NCI-H446 (cell line): ENCODE measurements at regions not wholly inside any gene's neighbourhood (a gene's known extent, or its start where the extent isn't known, plus 50 kb on each side); places are given as distances from the start of the nearest gene placed in this dataset.
"Not testable (repeated sequence)": the region's sequence is repeated elsewhere in the genome, so short reads cannot be mapped to it uniquely, and the experiment has no call there.

Experiments
- DNase-seq, 2 experiments: peaks; one replicate each; lab custom pipeline; 2025; lab: John Stamatoyannopoulos, UW

GRCh38 chr11:71721840-71722239, 111.2 kb upstream of the DEFB108B start:
- not testable (repeated sequence) for DNase-seq

- DNase-seq = not testable (repeated sequence)
These were observed 109.0 kb upstream of the DEFB108B start for GRCh38 chr11:71723991-71724390.

DNA sequence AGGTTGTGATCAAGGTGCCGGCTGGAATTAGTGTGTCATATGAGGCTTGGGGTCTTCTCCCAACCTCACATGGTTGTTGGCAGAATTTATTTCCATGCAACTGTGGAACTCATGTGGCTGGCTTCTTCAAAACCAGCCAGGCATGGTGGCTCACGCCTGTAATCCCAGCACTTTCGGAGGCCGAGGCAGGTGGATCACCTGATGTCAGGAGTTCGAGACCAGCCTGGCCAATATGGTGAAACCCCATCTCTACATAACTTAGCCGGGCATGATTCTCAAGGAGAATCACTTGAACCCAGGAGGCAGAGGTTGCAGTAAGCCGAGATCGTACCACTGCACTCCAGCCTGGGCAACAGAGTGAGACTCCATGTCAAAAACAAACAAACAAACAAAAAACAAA, 102.3 kb upstream of the DEFB108B start:
- DNase-seq = not testable (repeated sequence)

DNA sequence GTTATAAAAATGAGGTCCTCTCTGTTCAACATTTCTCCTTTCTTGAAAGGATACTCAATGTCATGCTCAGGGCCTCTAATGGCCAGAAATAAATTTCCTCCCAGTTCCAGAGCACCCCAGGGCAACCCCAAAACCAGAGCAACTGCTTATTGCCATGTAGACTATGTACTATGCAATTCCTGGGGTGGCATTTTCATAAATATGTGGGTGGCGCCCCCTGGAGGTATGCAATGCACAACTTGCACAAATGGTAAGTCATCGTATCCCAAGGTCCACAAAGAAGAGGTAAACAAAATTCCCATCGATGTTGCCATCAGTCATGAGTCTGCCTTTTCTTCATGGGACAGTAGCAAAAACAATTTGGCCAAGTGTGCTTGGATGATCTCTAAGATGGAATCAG, 98.6 kb upstream of the DEFB108B start:
- not testable (repeated sequence) for DNase-seq

DNA sequence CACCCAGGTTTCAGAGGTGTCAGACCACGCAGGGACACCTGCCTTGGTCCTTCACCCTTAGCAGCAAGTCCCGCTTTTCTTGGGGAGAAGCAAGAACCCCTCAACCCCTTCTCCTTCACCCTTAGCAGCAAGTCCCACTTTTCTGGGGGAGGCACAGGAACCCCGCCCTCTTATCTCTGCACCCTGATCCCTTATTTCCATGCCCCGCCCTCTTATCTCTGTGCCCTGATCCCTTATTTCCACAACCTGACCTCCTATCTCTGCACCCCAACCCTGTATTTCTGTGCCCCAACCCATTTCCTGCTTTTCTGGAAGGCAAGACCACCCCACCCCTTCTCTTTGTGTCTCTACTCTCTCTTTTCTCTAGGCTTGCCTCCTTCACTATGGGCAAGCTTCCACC, 94.7 kb upstream of the DEFB108B start:
- DNase-seq = not testable (repeated sequence)

- DNase-seq = not testable (repeated sequence)
These were observed 89.6 kb upstream of the DEFB108B start for GRCh38 chr11:71743385-71743784.

GRCh38 chr11:71745656-71746055, 87.3 kb upstream of the DEFB108B start:
- not testable (repeated sequence) for DNase-seq

DNA sequence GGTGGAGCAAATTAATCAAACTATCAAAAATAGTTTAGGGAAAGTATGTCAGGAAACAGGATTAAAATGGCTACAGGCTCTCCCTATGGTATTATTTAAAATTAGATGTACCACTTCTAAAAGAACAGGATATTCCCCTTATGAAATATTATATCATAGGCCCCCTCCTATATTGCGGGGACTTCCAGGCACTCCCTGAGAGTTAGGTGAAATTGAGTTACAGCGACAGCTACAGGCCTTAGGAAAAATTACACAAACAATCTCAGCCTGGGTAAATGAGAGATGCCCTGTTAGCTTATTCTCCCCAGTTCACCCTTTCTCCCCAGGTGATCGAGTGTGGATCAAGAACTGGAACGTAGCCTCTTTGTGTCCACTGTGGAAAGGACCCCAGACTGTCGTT, 86.7 kb upstream of the DEFB108B start:
- DNase-seq = not testable (repeated sequence)

- not testable (repeated sequence) for DNase-seq
These were observed 83.9 kb upstream of the DEFB108B start for GRCh38 chr11:71748965-71749620.

GRCh38 chr11:71750908-71751307, 82.1 kb upstream of the DEFB108B start:
- not testable (repeated sequence) for DNase-seq

DNA sequence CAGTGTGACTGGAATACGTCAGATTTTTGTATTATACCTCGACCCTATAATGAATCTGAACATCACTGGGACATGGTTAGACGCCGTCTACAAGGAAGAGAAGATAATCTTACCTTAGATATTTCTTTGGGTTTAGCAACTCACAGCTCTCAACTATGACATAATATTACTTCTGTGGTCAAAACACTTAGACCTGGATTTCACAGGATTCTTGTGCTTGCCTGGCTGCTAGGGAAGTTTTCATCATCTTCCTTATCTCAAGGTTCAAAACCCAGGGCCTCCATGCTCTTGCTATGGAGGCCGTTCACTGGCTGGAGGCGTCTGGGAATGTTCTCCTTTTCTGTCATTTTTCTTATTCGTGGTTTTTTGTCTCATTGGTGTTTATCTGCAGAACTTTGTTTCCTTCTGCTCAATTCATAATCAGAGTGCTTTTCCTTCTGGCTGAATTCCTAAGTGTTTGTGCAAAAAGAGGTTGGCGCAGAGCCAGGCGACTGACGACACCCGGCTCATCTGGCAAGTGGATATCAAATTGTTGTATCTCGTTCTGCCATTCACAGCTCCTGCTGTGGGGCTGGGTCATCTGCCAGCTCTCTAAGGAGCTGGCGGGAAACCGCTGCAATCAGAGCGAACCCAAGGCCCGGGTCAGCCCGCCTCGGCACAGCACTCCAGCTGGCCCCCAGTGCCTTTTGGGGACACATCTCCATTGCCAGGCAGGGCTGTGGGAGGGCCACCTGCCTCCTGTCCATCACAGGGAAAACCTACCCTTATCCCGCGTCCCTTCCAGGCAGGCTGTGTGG, 68.1 kb upstream of the DEFB108B start:
- DNase-seq = peak in 1 of 2 experiments; percentile 22

- DNase-seq = not testable (repeated sequence)
These were observed 66.0 kb upstream of the DEFB108B start for GRCh38 chr11:71767016-71767415.

DNA sequence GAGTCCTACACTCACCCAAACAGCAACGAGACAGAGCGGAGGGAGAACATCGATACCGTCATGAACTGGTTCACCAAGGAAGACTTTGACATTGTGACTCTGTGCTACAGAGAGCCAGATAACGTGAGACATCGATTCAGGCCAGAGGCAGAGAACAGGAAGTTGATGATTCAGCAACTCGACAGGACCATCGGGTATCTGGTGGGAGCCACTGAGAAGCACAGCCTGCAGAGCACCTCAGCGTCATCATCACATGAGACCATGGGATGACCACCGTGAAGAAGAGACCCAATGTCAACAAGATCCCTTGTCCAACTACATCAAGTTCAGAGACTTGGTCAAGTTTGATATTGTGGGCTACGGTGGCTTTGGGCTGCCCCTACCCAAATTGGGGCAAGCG, 60.8 kb upstream of the DEFB108B start:
- not testable (repeated sequence) for DNase-seq

- no peak for DNase-seq
These were observed 58.3 kb upstream of the DEFB108B start for GRCh38 chr11:71774603-71775222.

DNA sequence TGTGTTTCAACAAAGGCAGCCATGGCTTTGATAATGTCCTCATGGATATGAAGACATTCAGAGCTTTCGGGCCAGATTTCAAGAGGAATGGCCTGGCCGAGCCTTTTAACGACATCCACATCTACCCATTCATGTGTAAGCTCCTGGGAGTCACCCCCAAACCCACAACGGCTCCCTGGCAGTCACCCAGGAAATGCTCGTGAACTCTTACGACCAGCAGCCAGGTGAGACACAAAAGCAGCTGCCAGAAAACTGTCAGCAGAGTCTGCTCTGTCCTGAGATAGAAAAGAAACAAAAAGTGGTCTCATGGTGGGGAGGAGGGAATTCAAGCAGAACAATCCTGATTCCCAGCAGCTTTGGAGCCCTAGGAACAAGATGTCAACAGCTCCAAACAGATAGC, 52.9 kb upstream of the DEFB108B start:
- DNase-seq = not testable (repeated sequence)

DNA sequence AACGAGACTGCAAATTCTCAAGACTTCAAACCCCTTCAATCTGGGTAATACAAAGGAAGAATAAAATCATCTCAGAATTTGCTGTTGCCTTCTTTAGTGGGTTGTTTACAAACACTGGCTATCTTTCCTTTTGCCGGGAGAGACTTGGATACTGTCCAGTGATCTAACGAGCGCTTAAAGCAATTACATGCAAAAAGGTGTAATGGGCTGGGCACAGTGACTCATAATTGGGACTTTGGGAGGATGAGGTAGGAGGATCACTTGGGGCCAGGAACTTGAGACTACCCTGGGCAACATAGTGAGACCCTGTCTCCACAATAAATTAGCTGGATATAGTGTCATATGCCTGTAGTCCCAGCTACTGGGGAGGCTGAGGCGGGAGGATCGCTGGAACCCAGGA, 52.2 kb upstream of the DEFB108B start:
- not testable (repeated sequence) for DNase-seq

GRCh38 chr11:71781491-71781890, 51.5 kb upstream of the DEFB108B start:
- not testable (repeated sequence) for DNase-seq

- DNase-seq = not testable (repeated sequence)
These were observed 50.7 kb upstream of the DEFB108B start for GRCh38 chr11:71782229-71782861.

DNA sequence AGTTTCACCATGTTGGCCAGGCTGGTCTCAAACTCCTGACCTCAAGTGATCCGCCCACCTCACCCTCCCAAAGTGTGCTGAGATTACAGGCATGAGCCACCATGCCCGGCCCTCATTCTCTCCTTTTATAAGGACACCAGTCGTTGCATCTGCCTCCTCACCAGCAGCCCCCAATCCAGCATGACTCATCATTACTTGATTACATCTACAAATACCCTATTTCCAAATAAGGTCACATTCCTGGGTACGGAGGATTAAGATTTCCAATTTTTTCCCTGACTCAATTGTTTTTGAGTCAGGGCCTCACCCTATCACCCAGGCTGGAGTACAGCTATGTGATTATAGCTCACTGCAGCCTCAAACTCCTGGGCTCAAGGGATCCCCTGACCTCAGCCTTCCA, 49.8 kb upstream of the DEFB108B start:
- DNase-seq = not testable (repeated sequence)
